HCT116 (cell line): ENCODE measurements at regions not wholly inside any gene's neighbourhood (a gene's known extent, or its start where the extent isn't known, plus 50 kb on each side); places are given as distances from the start of the nearest gene placed in this dataset.

Experiments
- ATAC-seq: fragments of 200-7000 bp; cut with Tn5 transposase; 2 replicates; pipeline ENCODE4 v1.9.1; 2020; ENCODE audit warnings: mild to moderate bottlenecking, moderate library complexity
- BruUV-seq: library from RNA; stranded (reverse); fragments of 400-500 nt; replicated peaks from 2 replicates; lab custom pipeline; 2021; lab: Mats Ljungman, UMichigan
- CTCF ChIA-PET: fragments of 300-600 bp; sonication (Branson Sonifier 250); formaldehyde crosslinking; loops from one replicate; lab custom pipeline; 2021; ENCODE audit warnings: antibody characterized with exemption; lab: Charles Lee
- POLR2A ChIA-PET: fragments of 300-600, 350-600 bp; sonication (Branson Sonifier 250); formaldehyde crosslinking; loops from one replicate; lab custom pipeline; 2021; ENCODE audit warnings: antibody characterized with exemption; lab: Charles Lee
- RAD21 ChIA-PET, 2 experiments: fragments of 300-600 bp; sonication (Branson Sonifier 250); formaldehyde crosslinking; loops; one replicate each; lab custom pipeline; 2023; ENCODE audit warnings: low total read pairs in 2 of 2; ENCODE audit not compliant: uncharacterized antibody in 2 of 2, unreplicated experiment in 2 of 2, low non-redundant PET in 1 of 2; lab: Charles Lee
- DNase-seq: peaks from one replicate; pipeline ENCODE4 v3.0.0-alpha.2; 2010; ENCODE audit warnings: low read depth, low spot score
- H2AFZ ChIP-seq: fragments of 200-600 bp; shearing (Covaris generic), sonication (generic); 2 replicates; pipeline ENCODE4 v1.6.1; 2017; ENCODE audit warnings: low read depth, mixed run types, mixed read lengths, antibody characterized with exemption, low read length; ENCODE audit not compliant: poor library complexity, severe bottlenecking
- H3K27ac ChIP-seq: 2 replicates; pipeline ENCODE4 v1.5.1; 2012; ENCODE audit warnings: low read depth, low read length
- H3K27me3 ChIP-seq: fragments of 200-600 bp; sonication (generic); 2 replicates; pipeline ENCODE4 v1.6.1; 2016; ENCODE audit warnings: mixed run types, low read length, mixed read lengths; ENCODE audit not compliant: insufficient read depth
- H3K36me3 ChIP-seq, 2 experiments: fragments of 200-500 bp in 1 of 2; fragments of 200-600 bp in 1 of 2; sonication (Bioruptor generic) in 1 of 2; sonication (generic) in 1 of 2; 2 replicates each; pipeline versions ENCODE4 v1.5.1 to v1.6.1; 2014 to 2016; ENCODE audit warnings: low read length in 2 of 2, inconsistent platforms in 1 of 2, mixed read lengths in 1 of 2, mixed run types in 1 of 2; ENCODE audit not compliant: insufficient read depth in 2 of 2, control insufficient read depth in 1 of 2
- H3K4me1 ChIP-seq, 2 experiments: fragments of 200-600 bp in 1 of 2; sonication (generic) in 1 of 2; 2 replicates each; pipeline versions ENCODE4 v1.5.1 to v1.6.1; 2012 to 2017; ENCODE audit warnings: low read length in 2 of 2, inconsistent platforms in 1 of 2, mild to moderate bottlenecking in 1 of 2, mixed read lengths in 1 of 2, mixed run types in 1 of 2, moderate library complexity in 1 of 2; ENCODE audit not compliant: insufficient read depth in 2 of 2, control insufficient read depth in 1 of 2
- H3K4me2 ChIP-seq: fragments of 200-600 bp; sonication (generic); 2 replicates; pipeline ENCODE4 v1.6.1; 2017; ENCODE audit warnings: mixed run types, low read length, mixed read lengths
- H3K4me3 ChIP-seq, 2 experiments: fragments of 200-600 bp in 1 of 2; sonication (generic) in 1 of 2; replicated peaks in 1 of 2; 2 replicates each; pipeline ENCODE4 v1.5.1; 2011 to 2016; ENCODE audit warnings: low read length in 2 of 2, control low read depth in 1 of 2, low read depth in 1 of 2, mild to moderate bottlenecking in 1 of 2, mixed read lengths in 1 of 2, mixed run types in 1 of 2
- H3K79me2 ChIP-seq: fragments of 200-600 bp; sonication (generic); 2 replicates; pipeline ENCODE4 v1.6.1; 2017; ENCODE audit warnings: mild to moderate bottlenecking, mixed run types, low read length, moderate library complexity, mixed read lengths; ENCODE audit not compliant: insufficient read depth
- H3K9ac ChIP-seq: fragments of 200-600 bp; sonication (generic); 2 replicates; pipeline ENCODE4 v1.6.1; 2016; ENCODE audit warnings: low read length, mixed read lengths
- H3K9me2 ChIP-seq: fragments of 200-600 bp; sonication (generic), shearing (Covaris generic); 2 replicates; pipeline ENCODE4 v1.6.1; 2017; ENCODE audit warnings: mixed run types, mild to moderate bottlenecking, moderate library complexity; ENCODE audit not compliant: insufficient read depth
- H3K9me3 ChIP-seq, 2 experiments: fragments of 200-500 bp in 1 of 2; fragments of 200-600 bp in 1 of 2; sonication (Bioruptor generic) in 1 of 2; sonication (generic) in 1 of 2; 2 replicates each; pipeline ENCODE4 v1.6.1; 2014 to 2017; ENCODE audit warnings: low read length in 2 of 2, mixed read lengths in 2 of 2, inconsistent platforms in 1 of 2, low read depth in 1 of 2, mild to moderate bottlenecking in 1 of 2, mixed run types in 1 of 2, moderate library complexity in 1 of 2; ENCODE audit not compliant: control insufficient read depth in 1 of 2, insufficient read depth in 1 of 2
- H4K20me1 ChIP-seq: fragments of 200-600 bp; sonication (generic), shearing (Covaris generic); 2 replicates; pipeline ENCODE4 v1.6.1; 2017; ENCODE audit warnings: mixed run types, mild to moderate bottlenecking, moderate library complexity; ENCODE audit not compliant: insufficient read depth
- CEBPB ChIP-seq: IDR thresholded peaks from 2 replicates; pipeline ENCODE4 v1.6.1; 2012; ENCODE audit warnings: low read depth
- EGR1 ChIP-seq: IDR thresholded peaks from 2 replicates; pipeline ENCODE4 v1.6.1; 2012; ENCODE audit warnings: low read depth
- EZH2 ChIP-seq: fragments of 200-600 bp; sonication (generic); IDR thresholded peaks from 2 replicates; pipeline ENCODE4 v1.6.1; 2017; ENCODE audit warnings: antibody characterized with exemption, mixed run types
- FOSL1 ChIP-seq: IDR thresholded peaks from 2 replicates; pipeline ENCODE4 v1.6.1; 2012; ENCODE audit warnings: low read depth
- POLR2A ChIP-seq: IDR thresholded peaks from 2 replicates; pipeline ENCODE4 v1.7.0; 2011; ENCODE audit warnings: borderline replicate concordance; ENCODE audit not compliant: insufficient read depth, insufficient read length; ENCODE audit errors: extremely low read depth
- SP1 ChIP-seq: IDR thresholded peaks from 2 replicates; pipeline ENCODE4 v1.6.1; 2012; ENCODE audit warnings: low read depth
- YY1 ChIP-seq: IDR thresholded peaks from 2 replicates; pipeline ENCODE4 v1.6.1; 2011; ENCODE audit warnings: low read length, low read depth, moderate library complexity, mild to moderate bottlenecking; ENCODE audit not compliant: insufficient replicate concordance; ENCODE audit errors: extremely low read depth
- ZFX ChIP-seq: fragments of 450-650 bp; IDR thresholded peaks from 2 replicates; pipeline ENCODE4 v1.6.1; 2017
- intact Hi-C: fragments of 100-400 bp; cut with micrococcal nuclease; formaldehyde crosslinking; loops from 2 replicates; pipeline ENCODE4 v1.10.0; 2022
- TF ChIP-seq, protein P1 (sequence below): IDR thresholded peaks from 2 replicates; pipeline ENCODE4 v1.6.1; 2012; ENCODE audit warnings: low read depth
- TF ChIP-seq, protein P2 (sequence below): IDR thresholded peaks from 2 replicates; pipeline ENCODE4 v1.6.1; 2012

DNA sequence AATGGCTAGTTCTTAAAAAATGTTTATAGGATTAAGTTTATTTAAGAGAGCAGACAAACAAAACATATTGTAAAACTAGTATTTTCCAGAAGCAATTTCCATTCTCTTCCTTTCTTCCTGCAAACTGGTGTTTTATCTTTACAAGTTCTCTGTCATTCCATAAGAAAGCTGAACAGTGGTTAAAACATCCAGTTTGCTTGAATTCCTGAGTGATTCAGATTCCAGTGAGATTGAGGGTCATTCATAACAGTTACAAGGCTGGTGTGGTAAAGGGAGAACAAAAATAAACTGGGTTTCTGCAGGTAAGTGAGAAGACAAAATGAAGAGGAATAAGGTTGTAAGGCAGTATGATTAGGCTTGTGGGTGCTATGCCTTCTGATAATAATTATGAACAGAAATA lies 544.8 kb upstream of the DIPK2B start:
- CTCF ChIA-PET: interaction anchor here (1.0 kb wide), 1 partner anchor 230 kb away, joined by 3 read pairs; no protein-coding TSS in a partner anchor
- POLR2A ChIA-PET: no interaction called here

More for the DNA sequence above, 544.8 kb upstream of the DIPK2B start:
- no peak for DNase-seq
- peaks cover 44% of the 10 kb centered on the region for H3K79me2 ChIP-seq
- ATAC-seq: no peak
- RAD21 ChIA-PET: no interaction called here
- peak overlapping the region; percentile 94 for H3K27ac ChIP-seq
- no peaks in the 10 kb centered on the region for H3K9me2 ChIP-seq
- H3K27me3 ChIP-seq: no peaks in the 10 kb centered on the region
- no peak overlapping the region for H3K4me3 ChIP-seq
- peak overlapping the region; percentile 22; the same call in 1 of the 2 replicates for H3K9ac ChIP-seq
- H4K20me1 ChIP-seq: no peaks in the 10 kb centered on the region
- no peak overlapping the region for H2AFZ ChIP-seq
- BruUV-seq: no TSS peak
- H3K36me3 ChIP-seq: peaks cover 3 to 16% of the 10 kb centered on the region in 2 experiments; a peak in 3 of 4 replicates
- TF ChIP-seq ZFX (no peak), EZH2 (no peak), POLR2A (no peak), EGR1 (no peak), FOSL1 (no peak), CEBPB (no peak), YY1 (no peak), SP1 (no peak)
- TF ChIP-seq, protein P1, sequence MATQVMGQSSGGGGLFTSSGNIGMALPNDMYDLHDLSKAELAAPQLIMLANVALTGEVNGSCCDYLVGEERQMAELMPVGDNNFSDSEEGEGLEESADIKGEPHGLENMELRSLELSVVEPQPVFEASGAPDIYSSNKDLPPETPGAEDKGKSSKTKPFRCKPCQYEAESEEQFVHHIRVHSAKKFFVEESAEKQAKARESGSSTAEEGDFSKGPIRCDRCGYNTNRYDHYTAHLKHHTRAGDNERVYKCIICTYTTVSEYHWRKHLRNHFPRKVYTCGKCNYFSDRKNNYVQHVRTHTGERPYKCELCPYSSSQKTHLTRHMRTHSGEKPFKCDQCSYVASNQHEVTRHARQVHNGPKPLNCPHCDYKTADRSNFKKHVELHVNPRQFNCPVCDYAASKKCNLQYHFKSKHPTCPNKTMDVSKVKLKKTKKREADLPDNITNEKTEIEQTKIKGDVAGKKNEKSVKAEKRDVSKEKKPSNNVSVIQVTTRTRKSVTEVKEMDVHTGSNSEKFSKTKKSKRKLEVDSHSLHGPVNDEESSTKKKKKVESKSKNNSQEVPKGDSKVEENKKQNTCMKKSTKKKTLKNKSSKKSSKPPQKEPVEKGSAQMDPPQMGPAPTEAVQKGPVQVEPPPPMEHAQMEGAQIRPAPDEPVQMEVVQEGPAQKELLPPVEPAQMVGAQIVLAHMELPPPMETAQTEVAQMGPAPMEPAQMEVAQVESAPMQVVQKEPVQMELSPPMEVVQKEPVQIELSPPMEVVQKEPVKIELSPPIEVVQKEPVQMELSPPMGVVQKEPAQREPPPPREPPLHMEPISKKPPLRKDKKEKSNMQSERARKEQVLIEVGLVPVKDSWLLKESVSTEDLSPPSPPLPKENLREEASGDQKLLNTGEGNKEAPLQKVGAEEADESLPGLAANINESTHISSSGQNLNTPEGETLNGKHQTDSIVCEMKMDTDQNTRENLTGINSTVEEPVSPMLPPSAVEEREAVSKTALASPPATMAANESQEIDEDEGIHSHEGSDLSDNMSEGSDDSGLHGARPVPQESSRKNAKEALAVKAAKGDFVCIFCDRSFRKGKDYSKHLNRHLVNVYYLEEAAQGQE: no peak
- TF ChIP-seq, protein P2, sequence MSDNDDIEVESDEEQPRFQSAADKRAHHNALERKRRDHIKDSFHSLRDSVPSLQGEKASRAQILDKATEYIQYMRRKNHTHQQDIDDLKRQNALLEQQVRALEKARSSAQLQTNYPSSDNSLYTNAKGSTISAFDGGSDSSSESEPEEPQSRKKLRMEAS: no peak
- H3K9me3 ChIP-seq: no peaks in the 10 kb centered on the region
- intact Hi-C loops: no loop called here
- H3K4me1 ChIP-seq: peaks cover 34 to 87% of the 10 kb centered on the region in 2 experiments
- H3K4me2 ChIP-seq: peak overlapping the region; percentile 10; the same call in 1 of the 2 replicates
